ENCODE measurements at regions not wholly inside any gene's neighbourhood (a gene's known extent, or its start where the extent isn't known, plus 50 kb on each side); places are given as distances from the start of the nearest gene placed in this dataset.

GRCh38 chr7:131925636-131926035 lies 369.2 kb upstream of the PODXL start:
- Histone ChIP-seq H3K4me1 (ENCODE audit: control insufficient read depth in 1 of 2, insufficient read depth in 2 of 2, low read depth in 1 of 2, low read length in 1 of 2) (peaks cover 2 to 5% of the 10 kb centered on the region in 2 experiments; a peak in 3 of 4 replicates), H3K9me2 (no peaks in the 10 kb centered on the region), H4K20me1 (ENCODE audit: insufficient read depth) (peaks cover 23% of the 10 kb centered on the region; the same call in 1 of the 2 replicates), H3K36me3 (replicated peaks in 1 of 2; ENCODE audit: control insufficient read depth in 1 of 2, insufficient read depth in 2 of 2, low read length in 1 of 2) (peaks cover 3 to 58% of the 10 kb centered on the region in 2 experiments), H3K27ac (ENCODE audit: low read depth in 2 of 2, low read length in 1 of 2) (no peak overlapping the region), H3K9ac (no peak overlapping the region), H3K4me2 (no peak overlapping the region), H3K79me2 (ENCODE audit: insufficient read depth) (peaks cover 56% of the 10 kb centered on the region), H3K27me3 (ENCODE audit: insufficient read depth) (no peaks in the 10 kb centered on the region), H3K9me3 (no peaks in the 10 kb centered on the region), H3F3A (replicated peaks; ENCODE audit: insufficient read depth) (peaks cover 22% of the 10 kb centered on the region), H2AFZ (ENCODE audit: low read depth) (no peak overlapping the region), H3K4me3 (ENCODE audit: low read depth in 2 of 2, low read length in 1 of 2) (no peak overlapping the region)
- DNase-seq, result no peak
- ChIA-PET CTCF (interaction anchor here (0.8 to 1.3 kb wide), 3 partner anchors 12 to 322 kb away, joined by 3 to 8 read pairs (median 3); no protein-coding TSS in a partner anchor), POLR2A (no interaction called here)
- TF ChIP-seq RFX5 (IDR thresholded peaks at IDR 0.05; ENCODE audit: low read length) (no peak), NRF1 (IDR thresholded peaks at IDR 0.05; ENCODE audit: low read depth, low read length) (no peak), RAD21 (IDR thresholded peaks at IDR 0.05; ENCODE audit: low read length) (no peak), FOXJ3 (CRISPR knock-in tag; IDR thresholded peaks at IDR 0.05) (no peak), NFIC (IDR thresholded peaks at IDR 0.05; ENCODE audit: borderline replicate concordance) (no peak), FOSL2 (IDR thresholded peaks at IDR 0.05; ENCODE audit: borderline replicate concordance, low read depth) (no peak), REST (IDR thresholded peaks at IDR 0.05; ENCODE audit: low read depth, low read length) (no peak), TAF1 (IDR thresholded peaks at IDR 0.05; ENCODE audit: borderline replicate concordance, low read depth, low read length) (no peak), PBX3 (IDR thresholded peaks at IDR 0.05) (no peak), GABPA (IDR thresholded peaks at IDR 0.05; ENCODE audit: low read depth) (no peak), FOXM1 (IDR thresholded peaks at IDR 0.05; ENCODE audit: low read depth) (no peak), ZBTB33 (IDR thresholded peaks at IDR 0.05; ENCODE audit: borderline replicate concordance, low read depth) (no peak), YY1 (IDR thresholded peaks at IDR 0.05; ENCODE audit: low read depth) (no peak), SMC3 (IDR thresholded peaks at IDR 0.05; ENCODE audit: low read depth, low read length) (no peak), MEF2A (IDR thresholded peaks at IDR 0.05; ENCODE audit: borderline replicate concordance, low read depth) (no peak), EZH2phosphoT487 (IDR thresholded peaks at IDR 0.05; ENCODE audit: borderline replicate concordance, low read depth) (no peak)

Measured in SK-N-SH (cell line).